ENCODE measurements at regions not wholly inside any gene's neighbourhood (a gene's known extent, or its start where the extent isn't known, plus 50 kb on each side); places are given as distances from the start of the nearest gene placed in this dataset.

GRCh38 chr2:81589406-81589805, 1284.9 kb upstream of the LRRTM1 start:
- intact Hi-C loops (cut with micrococcal nuclease): no loop called here
- no peak for DNase-seq
- Mint-ChIP-seq H3K4me3 (no peak overlapping the region), H3K9me3 (peaks cover 3% of the 10 kb centered on the region), H3K4me1 (no peaks in the 10 kb centered on the region), H3K27me3 (no peaks in the 10 kb centered on the region), H3K36me3 (ENCODE audit: low read depth) (no peaks in the 10 kb centered on the region), H3K27ac (no peak overlapping the region)

- Mint-ChIP-seq H3K4me1 (no peaks in the 10 kb centered on the region), H3K27me3 (no peaks in the 10 kb centered on the region), H3K9me3 (peaks cover 3% of the 10 kb centered on the region), H3K4me3 (no peak overlapping the region), H3K27ac (no peak overlapping the region), H3K36me3 (ENCODE audit: low read depth) (no peaks in the 10 kb centered on the region)
- DNase-seq: no peak
- intact Hi-C loops (cut with micrococcal nuclease): no loop called here
These were observed 1279.0 kb upstream of the LRRTM1 start for GRCh38 chr2:81583311-81584108.

GRCh38 chr2:81576713-81577112, 1272.2 kb upstream of the LRRTM1 start:
- H3K4me3 Mint-ChIP-seq: no peak overlapping the region
- intact Hi-C loops (cut with micrococcal nuclease): no loop called here
- no peaks in the 10 kb centered on the region for H3K36me3 Mint-ChIP-seq (ENCODE audit: low read depth)
- H3K9me3 Mint-ChIP-seq: peaks cover 8% of the 10 kb centered on the region
- no peaks in the 10 kb centered on the region for H3K4me1 Mint-ChIP-seq
- no peak overlapping the region for H3K27ac Mint-ChIP-seq
- DNase-seq: no peak
- no peaks in the 10 kb centered on the region for H3K27me3 Mint-ChIP-seq

- Mint-ChIP-seq H3K4me3 (no peak overlapping the region), H3K27ac (no peak overlapping the region), H3K9me3 (peaks cover 10% of the 10 kb centered on the region), H3K4me1 (no peaks in the 10 kb centered on the region), H3K27me3 (no peaks in the 10 kb centered on the region), H3K36me3 (ENCODE audit: low read depth) (no peaks in the 10 kb centered on the region)
- intact Hi-C loops (cut with micrococcal nuclease): no loop called here
- no peak for DNase-seq
These were observed 1246.6 kb upstream of the LRRTM1 start for GRCh38 chr2:81551040-81551634.

- no peak for DNase-seq
- no peaks in the 10 kb centered on the region for H3K27me3 Mint-ChIP-seq
- H3K4me3 Mint-ChIP-seq: no peak overlapping the region
- intact Hi-C loops (cut with micrococcal nuclease): no loop called here
- no peak overlapping the region for H3K27ac Mint-ChIP-seq
- H3K36me3 Mint-ChIP-seq (ENCODE audit: low read depth): no peaks in the 10 kb centered on the region
- peaks cover 10% of the 10 kb centered on the region for H3K9me3 Mint-ChIP-seq
- no peaks in the 10 kb centered on the region for H3K4me1 Mint-ChIP-seq
These were observed 1245.7 kb upstream of the LRRTM1 start for GRCh38 chr2:81550277-81550676.

- no peaks in the 10 kb centered on the region for H3K4me1 Mint-ChIP-seq
- intact Hi-C loops (cut with micrococcal nuclease): no loop called here
- DNase-seq: no peak
These were observed 1245.1 kb upstream of the LRRTM1 start for GRCh38 chr2:81549646-81550045.

GRCh38 chr2:81545626-81546025, 1241.1 kb upstream of the LRRTM1 start:
- H3K4me1 Mint-ChIP-seq: no peaks in the 10 kb centered on the region
- H3K4me3 Mint-ChIP-seq: no peak overlapping the region
- H3K27me3 Mint-ChIP-seq: no peaks in the 10 kb centered on the region
- intact Hi-C loops (cut with micrococcal nuclease): no loop called here
- no peaks in the 10 kb centered on the region for H3K9me3 Mint-ChIP-seq
- H3K36me3 Mint-ChIP-seq (ENCODE audit: low read depth): no peaks in the 10 kb centered on the region
- H3K27ac Mint-ChIP-seq: no peak overlapping the region
- no peak for DNase-seq

More at GRCh38 chr2:81549646-81550045, 1245.1 kb upstream of the LRRTM1 start:
- H3K27ac Mint-ChIP-seq: no peak overlapping the region
- H3K36me3 Mint-ChIP-seq (ENCODE audit: low read depth): no peaks in the 10 kb centered on the region
- H3K27me3 Mint-ChIP-seq: no peaks in the 10 kb centered on the region
- H3K9me3 Mint-ChIP-seq: peaks cover 6% of the 10 kb centered on the region
- no peak overlapping the region for H3K4me3 Mint-ChIP-seq

GRCh38 chr2:81542119-81542518, 1237.6 kb upstream of the LRRTM1 start:
- H3K4me1 Mint-ChIP-seq: no peaks in the 10 kb centered on the region
- H3K9me3 Mint-ChIP-seq: no peaks in the 10 kb centered on the region
- H3K36me3 Mint-ChIP-seq (ENCODE audit: low read depth): no peaks in the 10 kb centered on the region
- H3K27ac Mint-ChIP-seq: no peak overlapping the region
- intact Hi-C loops (cut with micrococcal nuclease): no loop called here
- no peak for DNase-seq
- H3K27me3 Mint-ChIP-seq: no peaks in the 10 kb centered on the region
- H3K4me3 Mint-ChIP-seq: no peak overlapping the region

- no peak overlapping the region for H3K4me3 Mint-ChIP-seq
- DNase-seq: no peak
- no peaks in the 10 kb centered on the region for H3K4me1 Mint-ChIP-seq
- H3K27me3 Mint-ChIP-seq: no peaks in the 10 kb centered on the region
- H3K36me3 Mint-ChIP-seq (ENCODE audit: low read depth): no peaks in the 10 kb centered on the region
- no peak overlapping the region for H3K27ac Mint-ChIP-seq
- intact Hi-C loops (cut with micrococcal nuclease): no loop called here
- peaks cover 16% of the 10 kb centered on the region for H3K9me3 Mint-ChIP-seq
These were observed 1225.4 kb upstream of the LRRTM1 start for GRCh38 chr2:81529944-81530343.

- no peak overlapping the region for H3K27ac Mint-ChIP-seq
- intact Hi-C loops (cut with micrococcal nuclease): no loop called here
- no peaks in the 10 kb centered on the region for H3K27me3 Mint-ChIP-seq
- H3K9me3 Mint-ChIP-seq: peaks cover 16% of the 10 kb centered on the region
- no peaks in the 10 kb centered on the region for H3K4me1 Mint-ChIP-seq
- H3K4me3 Mint-ChIP-seq: no peak overlapping the region
- DNase-seq: no peak
- H3K36me3 Mint-ChIP-seq (ENCODE audit: low read depth): no peaks in the 10 kb centered on the region
These were observed 1224.4 kb upstream of the LRRTM1 start for GRCh38 chr2:81528852-81529480.

GRCh38 chr2:81523344-81523743, 1218.8 kb upstream of the LRRTM1 start:
- peaks cover 12% of the 10 kb centered on the region for H3K9me3 Mint-ChIP-seq
- no peaks in the 10 kb centered on the region for H3K4me1 Mint-ChIP-seq
- no peaks in the 10 kb centered on the region for H3K27me3 Mint-ChIP-seq
- intact Hi-C loops (cut with micrococcal nuclease): no loop called here
- DNase-seq: no peak
- no peaks in the 10 kb centered on the region for H3K36me3 Mint-ChIP-seq (ENCODE audit: low read depth)
- no peak overlapping the region for H3K27ac Mint-ChIP-seq
- no peak overlapping the region for H3K4me3 Mint-ChIP-seq

GRCh38 chr2:81513328-81513727, 1208.8 kb upstream of the LRRTM1 start:
- Mint-ChIP-seq H3K4me1 (no peaks in the 10 kb centered on the region), H3K27me3 (no peaks in the 10 kb centered on the region), H3K36me3 (ENCODE audit: low read depth) (no peaks in the 10 kb centered on the region), H3K27ac (no peak overlapping the region), H3K4me3 (no peak overlapping the region), H3K9me3 (peaks cover 4% of the 10 kb centered on the region)
- DNase-seq: no peak
- intact Hi-C loops (cut with micrococcal nuclease): no loop called here

- Mint-ChIP-seq H3K4me3 (no peak overlapping the region), H3K27me3 (no peaks in the 10 kb centered on the region), H3K27ac (no peak overlapping the region), H3K9me3 (peaks cover 3% of the 10 kb centered on the region), H3K4me1 (no peaks in the 10 kb centered on the region), H3K36me3 (ENCODE audit: low read depth) (no peaks in the 10 kb centered on the region)
- no peak for DNase-seq
- intact Hi-C loops (cut with micrococcal nuclease): no loop called here
These were observed 1201.0 kb upstream of the LRRTM1 start for GRCh38 chr2:81505586-81505985.

- Mint-ChIP-seq H3K4me1 (no peaks in the 10 kb centered on the region), H3K27me3 (no peaks in the 10 kb centered on the region), H3K36me3 (ENCODE audit: low read depth) (no peaks in the 10 kb centered on the region), H3K4me3 (no peak overlapping the region), H3K9me3 (peaks cover 12% of the 10 kb centered on the region), H3K27ac (no peak overlapping the region)
- intact Hi-C loops (cut with micrococcal nuclease): no loop called here
- no peak for DNase-seq
These were observed 1191.0 kb upstream of the LRRTM1 start for GRCh38 chr2:81495556-81495955.

Data from activated CD4-positive, alpha-beta T cell treated with anti-CD3 and anti-CD28 coated beads, Interleukin-2, amount 10 ng/mL, durations not matched to agents 24 days and 14 days (primary cell).